Activated T-helper 2 cell treated with anti-CD3 and anti-CD28 coated beads, Interferon-gamma antibody, Interleukin-2, Interleukin-4, amounts not matched to agents 10 μg/mL and 5 μg/mL and 100 μg/mL, durations not matched to agents 14 hours and 24 hours and 36 hours (primary cell): ENCODE measurements at regions not wholly inside any gene's neighbourhood (a gene's known extent, or its start where the extent isn't known, plus 50 kb on each side); places are given as distances from the start of the nearest gene placed in this dataset.

Experiments
- DNase-seq: peaks from one replicate; pipeline ENCODE4 v3.0.0; 2021; ENCODE audit warnings: low spot score
- H3K27ac Mint-ChIP-seq: one replicate; pipeline ENCODE4 v1.8.0; 2021; ENCODE audit warnings: mixed read lengths
- H3K27me3 Mint-ChIP-seq: one replicate; pipeline ENCODE4 v1.8.0; 2021; ENCODE audit warnings: low read depth, mixed read lengths
- H3K36me3 Mint-ChIP-seq: one replicate; pipeline ENCODE4 v1.8.0; 2021; ENCODE audit warnings: low read depth, mixed read lengths
- H3K4me1 Mint-ChIP-seq: one replicate; pipeline ENCODE4 v1.8.0; 2021; ENCODE audit warnings: low read depth, mixed read lengths
- H3K4me3 Mint-ChIP-seq: one replicate; pipeline ENCODE4 v1.8.0; 2021; ENCODE audit warnings: low read depth, mild to moderate bottlenecking, moderate library complexity, mixed read lengths
- H3K9me3 Mint-ChIP-seq: one replicate; pipeline ENCODE4 v1.8.0; 2021; ENCODE audit warnings: mixed read lengths
- intact Hi-C: fragments of 100-400 bp; cut with micrococcal nuclease; formaldehyde crosslinking; loops from one replicate; pipeline ENCODE4 v1.15.1; 2023

- no peaks in the 10 kb centered on the region for H3K36me3 Mint-ChIP-seq
- peaks cover 4% of the 10 kb centered on the region for H3K9me3 Mint-ChIP-seq
- H3K27ac Mint-ChIP-seq = no peak overlapping the region
- intact Hi-C loops = no loop called here
- no peaks in the 10 kb centered on the region for H3K4me1 Mint-ChIP-seq
- no peak overlapping the region for H3K4me3 Mint-ChIP-seq
- no peaks in the 10 kb centered on the region for H3K27me3 Mint-ChIP-seq
- no peak for DNase-seq
These were observed 275.5 kb upstream of the PRMT6 start for GRCh38 chr1:106780806-106781569.

GRCh38 chr1:106785176-106785575 is 271.3 kb upstream of the PRMT6 start:
- no peak for DNase-seq
- H3K9me3 Mint-ChIP-seq = peaks cover 4% of the 10 kb centered on the region
- intact Hi-C loops = no loop called here
- no peaks in the 10 kb centered on the region for H3K4me1 Mint-ChIP-seq
- no peaks in the 10 kb centered on the region for H3K36me3 Mint-ChIP-seq
- no peak overlapping the region for H3K4me3 Mint-ChIP-seq
- H3K27me3 Mint-ChIP-seq = no peaks in the 10 kb centered on the region
- no peak overlapping the region for H3K27ac Mint-ChIP-seq

- Mint-ChIP-seq H3K27me3 (no peaks in the 10 kb centered on the region), H3K36me3 (no peaks in the 10 kb centered on the region), H3K4me1 (no peaks in the 10 kb centered on the region), H3K4me3 (no peak overlapping the region), H3K9me3 (peaks cover 6% of the 10 kb centered on the region), H3K27ac (no peak overlapping the region)
- intact Hi-C loops = no loop called here
- DNase-seq = no peak
These were observed 269.0 kb upstream of the PRMT6 start for GRCh38 chr1:106787520-106787919.

GRCh38 chr1:106789686-106790085 is 266.8 kb upstream of the PRMT6 start:
- no peaks in the 10 kb centered on the region for H3K4me1 Mint-ChIP-seq
- no peak overlapping the region for H3K4me3 Mint-ChIP-seq
- peaks cover 6% of the 10 kb centered on the region for H3K9me3 Mint-ChIP-seq
- H3K36me3 Mint-ChIP-seq = no peaks in the 10 kb centered on the region
- no peak overlapping the region for H3K27ac Mint-ChIP-seq
- intact Hi-C loops = no loop called here
- no peaks in the 10 kb centered on the region for H3K27me3 Mint-ChIP-seq
- no peak for DNase-seq

GRCh38 chr1:106791041-106791440 is 265.4 kb upstream of the PRMT6 start:
- Mint-ChIP-seq H3K9me3 (peaks cover 6% of the 10 kb centered on the region), H3K27ac (no peak overlapping the region), H3K4me3 (no peak overlapping the region), H3K27me3 (no peaks in the 10 kb centered on the region), H3K36me3 (no peaks in the 10 kb centered on the region), H3K4me1 (no peaks in the 10 kb centered on the region)
- no peak for DNase-seq
- intact Hi-C loops = no loop called here

- H3K36me3 Mint-ChIP-seq = no peaks in the 10 kb centered on the region
- H3K4me1 Mint-ChIP-seq = no peaks in the 10 kb centered on the region
- no peak for DNase-seq
- no peak overlapping the region for H3K27ac Mint-ChIP-seq
- intact Hi-C loops = no loop called here
- peaks cover 9% of the 10 kb centered on the region for H3K9me3 Mint-ChIP-seq
- H3K4me3 Mint-ChIP-seq = no peak overlapping the region
- no peaks in the 10 kb centered on the region for H3K27me3 Mint-ChIP-seq
These were observed 262.8 kb upstream of the PRMT6 start for GRCh38 chr1:106793651-106794050.

- no peak for DNase-seq
These were observed 257.5 kb upstream of the PRMT6 start for GRCh38 chr1:106798991-106799390.

GRCh38 chr1:106802181-106802580 is 254.3 kb upstream of the PRMT6 start:
- intact Hi-C loops = no loop called here

More at GRCh38 chr1:106798991-106799390, 257.5 kb upstream of the PRMT6 start:
- no peak overlapping the region for H3K27ac Mint-ChIP-seq
- no peaks in the 10 kb centered on the region for H3K27me3 Mint-ChIP-seq
- H3K9me3 Mint-ChIP-seq = peaks cover 6% of the 10 kb centered on the region
- no peaks in the 10 kb centered on the region for H3K36me3 Mint-ChIP-seq
- no peak overlapping the region for H3K4me3 Mint-ChIP-seq
- H3K4me1 Mint-ChIP-seq = no peaks in the 10 kb centered on the region
- intact Hi-C loops = no loop called here

GRCh38 chr1:106814418-106814817 is 242.1 kb upstream of the PRMT6 start:
- intact Hi-C loops = no loop called here
- H3K9me3 Mint-ChIP-seq = peaks cover 10% of the 10 kb centered on the region
- H3K27ac Mint-ChIP-seq = no peak overlapping the region

More at GRCh38 chr1:106802181-106802580, 254.3 kb upstream of the PRMT6 start:
- DNase-seq = no peak
- no peaks in the 10 kb centered on the region for H3K4me1 Mint-ChIP-seq
- H3K4me3 Mint-ChIP-seq = no peak overlapping the region
- peaks cover 6% of the 10 kb centered on the region for H3K9me3 Mint-ChIP-seq
- H3K27me3 Mint-ChIP-seq = no peaks in the 10 kb centered on the region
- no peaks in the 10 kb centered on the region for H3K36me3 Mint-ChIP-seq
- H3K27ac Mint-ChIP-seq = no peak overlapping the region

GRCh38 chr1:106817575-106817974 is 238.9 kb upstream of the PRMT6 start:
- no peak overlapping the region for H3K4me3 Mint-ChIP-seq
- no peaks in the 10 kb centered on the region for H3K36me3 Mint-ChIP-seq
- no peaks in the 10 kb centered on the region for H3K4me1 Mint-ChIP-seq
- H3K27ac Mint-ChIP-seq = no peak overlapping the region
- intact Hi-C loops = no loop called here
- no peak for DNase-seq
- H3K27me3 Mint-ChIP-seq = no peaks in the 10 kb centered on the region
- no peaks in the 10 kb centered on the region for H3K9me3 Mint-ChIP-seq

More at GRCh38 chr1:106814418-106814817, 242.1 kb upstream of the PRMT6 start:
- Mint-ChIP-seq H3K4me1 (no peaks in the 10 kb centered on the region), H3K27me3 (no peaks in the 10 kb centered on the region), H3K4me3 (no peak overlapping the region), H3K36me3 (no peaks in the 10 kb centered on the region)
- no peak for DNase-seq

- no peak for DNase-seq
- H3K36me3 Mint-ChIP-seq = no peaks in the 10 kb centered on the region
- no peaks in the 10 kb centered on the region for H3K27me3 Mint-ChIP-seq
- H3K27ac Mint-ChIP-seq = no peak overlapping the region
- H3K4me1 Mint-ChIP-seq = no peaks in the 10 kb centered on the region
- H3K9me3 Mint-ChIP-seq = no peaks in the 10 kb centered on the region
- intact Hi-C loops = no loop called here
- no peak overlapping the region for H3K4me3 Mint-ChIP-seq
These were observed 225.0 kb upstream of the PRMT6 start for GRCh38 chr1:106831511-106831910.

GRCh38 chr1:106836708-106837107 is 219.8 kb upstream of the PRMT6 start:
- Mint-ChIP-seq H3K27me3 (no peaks in the 10 kb centered on the region), H3K9me3 (no peaks in the 10 kb centered on the region), H3K27ac (no peak overlapping the region), H3K4me3 (no peak overlapping the region), H3K36me3 (no peaks in the 10 kb centered on the region), H3K4me1 (no peaks in the 10 kb centered on the region)
- no peak for DNase-seq
- intact Hi-C loops = no loop called here

- Mint-ChIP-seq H3K4me1 (no peaks in the 10 kb centered on the region), H3K36me3 (no peaks in the 10 kb centered on the region), H3K27ac (no peak overlapping the region), H3K27me3 (no peaks in the 10 kb centered on the region), H3K9me3 (peaks cover 4% of the 10 kb centered on the region), H3K4me3 (no peak overlapping the region)
- intact Hi-C loops = no loop called here
- no peak for DNase-seq
These were observed 213.0 kb upstream of the PRMT6 start for GRCh38 chr1:106843518-106843917.
